ENCODE measurements at regions not wholly inside any gene's neighbourhood (a gene's known extent, or its start where the extent isn't known, plus 50 kb on each side); places are given as distances from the start of the nearest gene placed in this dataset.

GRCh38 chr11:82047200-82047599, 686.5 kb downstream of the FAM181B start:
- no peaks in the 10 kb centered on the region for H3K9me3 ChIP-seq (ENCODE audit: insufficient read depth in 2 of 2, low read depth in 1 of 2, low read length in 1 of 2)
- H4K5ac ChIP-seq (ENCODE audit: insufficient read length, low read depth, low read length), result no peak overlapping the region
- no peak overlapping the region for H2AK5ac ChIP-seq (ENCODE audit: low read depth, low read length)
- H4K91ac ChIP-seq (replicated peaks; ENCODE audit: insufficient read length, low read length), result no peak overlapping the region
- no peak overlapping the region for H2BK15ac ChIP-seq (ENCODE audit: low read length)
- no peaks in the 10 kb centered on the region for H3K27me3 ChIP-seq (replicated peaks in 1 of 4; ENCODE audit: control insufficient read depth in 3 of 4, extremely low read depth in 1 of 4, insufficient read depth in 3 of 4, low read length in 3 of 4)
- no peak overlapping the region for H3K14ac ChIP-seq (ENCODE audit: insufficient read length)
- H2BK5ac ChIP-seq (ENCODE audit: low read depth, low read length), result no peak overlapping the region
- H3K4ac ChIP-seq (replicated peaks; ENCODE audit: insufficient read length, low read depth, low read length), result no peak overlapping the region
- POLR2A ChIA-PET (ENCODE audit: partially characterized antibody), result no interaction called here
- H3K36me3 ChIP-seq (ENCODE audit: control insufficient read depth in 2 of 4, insufficient read depth in 4 of 4, low read length in 3 of 4), result no peaks in the 10 kb centered on the region
- WGBS, 2 experiments (ENCODE audit: extremely low coverage in 1 of 2, insufficient coverage in 1 of 2, insufficient read length in 1 of 2, insufficient replicate concordance in 2 of 2, low coverage in 1 of 2, low lambda C conversion rate in 2 of 2, missing lambda C conversion rate in 1 of 2), result 75% methylated on average over 1 of the region's 1 CpG; no CpG with 5 or more reads in 1 of the 2 experiments
- no peak overlapping the region for H3K4me3 ChIP-seq (ENCODE audit: extremely low read depth in 1 of 4, insufficient read depth in 2 of 4, low read depth in 3 of 4, low read length in 4 of 4)
- no peak overlapping the region for H2BK120ac ChIP-seq (replicated peaks; ENCODE audit: low read depth, low read length)
- H3K56ac ChIP-seq (replicated peaks; ENCODE audit: insufficient read length, low read depth, low read length), result no peak overlapping the region
- no peak overlapping the region for H2BK12ac ChIP-seq (ENCODE audit: low read depth, low read length)
- no peak for DNase-seq (ENCODE audit: low read depth in 1 of 2, low spot score in 2 of 2)
- H3K79me1 ChIP-seq (ENCODE audit: low read depth, low read length), result no peaks in the 10 kb centered on the region
- no peak overlapping the region for H2AFZ ChIP-seq (ENCODE audit: low read length)
- no peak overlapping the region for H3K4me2 ChIP-seq (ENCODE audit: insufficient read depth in 1 of 2, low read depth in 2 of 2, low read length in 2 of 2)
- H3K23ac ChIP-seq (ENCODE audit: insufficient read length), result no peak overlapping the region
- H4K20me1 ChIP-seq (replicated peaks in 1 of 2; ENCODE audit: control insufficient read depth in 1 of 2, insufficient read depth in 2 of 2, low read length in 2 of 2), result no peaks in the 10 kb centered on the region
- H3K18ac ChIP-seq (ENCODE audit: extremely low read depth, low read length), result no peak overlapping the region
- H2BK20ac ChIP-seq (ENCODE audit: low read length), result no peak overlapping the region
- CTCF ChIA-PET (ENCODE audit: partially characterized antibody), result no interaction called here
- H3K4me1 ChIP-seq (replicated peaks in 1 of 4; ENCODE audit: control insufficient read depth in 3 of 4, insufficient read depth in 4 of 4, low read length in 3 of 4), result no peaks in the 10 kb centered on the region
- H3K23me2 ChIP-seq (ENCODE audit: low read depth, low read length), result no peaks in the 10 kb centered on the region
- H3K9ac ChIP-seq (replicated peaks in 1 of 4; ENCODE audit: extremely low read depth in 1 of 4, low read depth in 3 of 4, low read length in 3 of 4), result no peak overlapping the region
- no peak overlapping the region for H4K8ac ChIP-seq (ENCODE audit: extremely low read depth, insufficient read depth, low read length)
- no peaks in the 10 kb centered on the region for H3K79me2 ChIP-seq (ENCODE audit: control insufficient read depth in 1 of 2, insufficient read depth in 2 of 2, low read length in 2 of 2)
- H3K27ac ChIP-seq (ENCODE audit: low read depth, low read length), result no peak overlapping the region
- FAIRE-seq, result no peak
- TF ChIP-seq SIRT6 (IDR thresholded peaks at IDR 0.05; ENCODE audit: low read length) (no peak), SAP30 (IDR thresholded peaks at IDR 0.05; ENCODE audit: insufficient read depth, insufficient replicate concordance, low read length) (no peak), SIX5 (IDR thresholded peaks at IDR 0.05; ENCODE audit: low read depth, low read length) (no peak), JUND (IDR thresholded peaks at IDR 0.05; ENCODE audit: low read length) (no peak), CEBPB (IDR thresholded peaks at IDR 0.05; ENCODE audit: low read depth, low read length) (no peak), USF2 (IDR thresholded peaks at IDR 0.05; ENCODE audit: low read length) (no peak), ASH2L (IDR thresholded peaks at IDR 0.05; ENCODE audit: low read length) (no peak), RXRA (IDR thresholded peaks at IDR 0.05; ENCODE audit: insufficient read depth, low read depth, low read length) (no peak), HDAC2 (IDR thresholded peaks at IDR 0.05; ENCODE audit: borderline replicate concordance in 1 of 2, low read depth in 2 of 2, low read length in 2 of 2) (no peak), EP300 (IDR thresholded peaks at IDR 0.05; ENCODE audit: borderline replicate concordance in 1 of 2, low read depth in 2 of 2, low read length in 2 of 2) (no peak), POU5F1 (IDR thresholded peaks at IDR 0.05; ENCODE audit: low read depth, low read length) (no peak), TEAD4 (IDR thresholded peaks at IDR 0.05; ENCODE audit: low read depth, low read length) (no peak), GABPA (IDR thresholded peaks at IDR 0.05; ENCODE audit: borderline replicate concordance, insufficient read depth, low read length) (no peak), SIN3A (conservative IDR thresholded peaks at IDR 0.05 in 1 of 2, IDR thresholded peaks at IDR 0.05 in 1 of 2; ENCODE audit: low read depth in 1 of 2, low read length in 2 of 2) (no peak)

Measured in H1 (cell line).